K562 (cell line): ENCODE measurements at regions not wholly inside any gene's neighbourhood (a gene's known extent, or its start where the extent isn't known, plus 50 kb on each side); places are given as distances from the start of the nearest gene placed in this dataset.

ENCODE experiments used
- ATAC-seq: fragments of 200-7000 bp; cut with Tn5 transposase; 3 replicates; pipeline ENCODE4 v1.9.1; 2020; ENCODE audit warnings: moderate library complexity
- BruUV-seq: library from RNA; stranded (reverse); fragments of 400-500 nt; replicated peaks from 2 replicates; lab custom pipeline; 2021; lab: Mats Ljungman, UMichigan
- CTCF ChIA-PET: fragments of 300-600 bp; formaldehyde crosslinking; extraction: SDS; loops from one replicate; lab custom pipeline; 2021; ENCODE audit warnings: low intra/inter-chr PET ratio; lab: Yijun Ruan, JAX
- POLR2A ChIA-PET: fragments of 300-600, 350-650 bp; sonication (Branson Sonifier 250); formaldehyde crosslinking; extraction: SDS; loops from one replicate; lab custom pipeline; 2021; ENCODE audit warnings: antibody characterized with exemption, inconsistent platforms; lab: Yijun Ruan, JAX
- DNase-seq, 4 experiments: peaks; one replicate each; pipeline versions ENCODE4 v3.0.0 to v3.0.0-alpha.2; 2011 to 2018; ENCODE audit warnings: low spot score in 3 of 4, mixed read lengths in 3 of 4; ENCODE audit errors: extremely low read depth in 1 of 4
- FAIRE-seq: peaks from 2 replicates; lab custom pipeline; 2011; peaks lifted over from hg19 to GRCh38; lab: Jason Lieb, UNC
- H2AFZ ChIP-seq: 2 replicates; pipeline ENCODE4 v1.6.0; 2011; ENCODE audit warnings: low read depth, low read length, control low read depth, inconsistent platforms
- H3K27ac ChIP-seq: fragments of 200-600 bp; 3 replicates; pipeline ENCODE4 v1.8.0; 2011; ENCODE audit warnings: low read depth, mild to moderate bottlenecking, control low read depth, inconsistent platforms, low read length, moderate library complexity, mixed read lengths; ENCODE audit errors: extremely low read depth
- H3K27me3 ChIP-seq, 2 experiments: fragments of 300-600 bp in 1 of 2; 2 replicates in 1 of 2; 3 replicates in 1 of 2; pipeline versions ENCODE4 v1.6.0 to v1.8.0; 2011; ENCODE audit warnings: inconsistent platforms in 2 of 2, low read length in 2 of 2, mild to moderate bottlenecking in 1 of 2, mixed read lengths in 1 of 2, moderate library complexity in 1 of 2; ENCODE audit not compliant: control insufficient read depth in 2 of 2, insufficient read depth in 2 of 2
- H3K36me3 ChIP-seq: fragments of 300-600 bp; 3 replicates; pipeline ENCODE4 v1.8.0; 2011; ENCODE audit warnings: mild to moderate bottlenecking, low read length, inconsistent platforms; ENCODE audit not compliant: control insufficient read depth, insufficient read depth
- H3K4me1 ChIP-seq, 2 experiments: fragments of 200-600 bp in 1 of 2; replicated peaks in 1 of 2; 2 replicates in 1 of 2; 3 replicates in 1 of 2; pipeline versions ENCODE4 v1.5.1 to v1.8.0; 2011; ENCODE audit warnings: inconsistent platforms in 2 of 2, low read length in 2 of 2, mild to moderate bottlenecking in 1 of 2, mixed read lengths in 1 of 2, moderate library complexity in 1 of 2; ENCODE audit not compliant: control insufficient read depth in 2 of 2, insufficient read depth in 2 of 2
- H3K4me2 ChIP-seq: 2 replicates; pipeline ENCODE4 v1.6.1; 2011; ENCODE audit warnings: low read length, control low read depth, inconsistent platforms, mixed read lengths; ENCODE audit not compliant: insufficient read depth
- H3K4me3 ChIP-seq: fragments of 200-600 bp; sonication (generic), shearing (Covaris generic); 2 replicates; pipeline ENCODE4 v1.5.1; 2016; ENCODE audit warnings: control low read depth, inconsistent platforms
- H3K79me2 ChIP-seq: fragments of 200-600 bp; 3 replicates; pipeline ENCODE4 v1.8.0; 2011; ENCODE audit warnings: low read length, inconsistent platforms; ENCODE audit not compliant: control insufficient read depth, insufficient read depth
- H3K9ac ChIP-seq, 2 experiments: 2 replicates each; pipeline versions ENCODE4 v1.6.0 to v1.6.1; 2011; ENCODE audit warnings: low read depth in 2 of 2, low read length in 2 of 2, control low read depth in 1 of 2, inconsistent platforms in 1 of 2, mild to moderate bottlenecking in 1 of 2, mixed read lengths in 1 of 2; ENCODE audit not compliant: insufficient read depth in 1 of 2
- H3K9me1 ChIP-seq: one replicate; pipeline ENCODE4 v1.6.0; 2011; ENCODE audit warnings: inconsistent platforms, mild to moderate bottlenecking, low read length, moderate library complexity; ENCODE audit not compliant: control insufficient read depth, insufficient read depth
- H3K9me3 ChIP-seq: replicated peaks from 2 replicates; pipeline ENCODE4 v1.5.1; 2011; ENCODE audit warnings: low read depth, low read length, inconsistent platforms; ENCODE audit not compliant: control insufficient read depth, insufficient read depth
- H4K20me1 ChIP-seq: replicated peaks from 2 replicates; pipeline ENCODE4 v1.6.1; 2011; ENCODE audit warnings: low read length, inconsistent platforms, mixed read lengths; ENCODE audit not compliant: control insufficient read depth, insufficient read depth
- ELF1 ChIP-seq: fragments of 200-800 bp; sonication (Bioruptor generic); IDR thresholded peaks from 2 replicates; pipeline ENCODE4 v1.6.1; 2016; ENCODE audit warnings: missing genetic modification characterization, missing compliant biosample characterization
- HOXB6 ChIP-seq: fragments of 250-450 bp; sonication (Bioruptor Pico); IDR thresholded peaks from 2 replicates; pipeline ENCODE4 v1.5.1; 2022; ENCODE audit warnings: mild to moderate bottlenecking, borderline replicate concordance
- MXI1 ChIP-seq: IDR thresholded peaks from 2 replicates; pipeline ENCODE4 v1.6.1; 2011; ENCODE audit warnings: low read depth, mild to moderate bottlenecking, improper control_type of control experiment, low read length
- SREBF2 ChIP-seq: sonication (generic); formaldehyde crosslinking; IDR thresholded peaks from 2 replicates; pipeline ENCODE4 v1.4.0; 2020; ENCODE audit warnings: mild to moderate bottlenecking, missing genetic modification reagents
- ZNF175 ChIP-seq: fragments of 200-800 bp; sonication (Bioruptor generic); IDR thresholded peaks from 2 replicates; pipeline ENCODE4 v1.6.1; 2016; ENCODE audit warnings: low read depth, mild to moderate bottlenecking, missing genetic modification characterization, missing compliant biosample characterization
- ZNF695 ChIP-seq: fragments of 450-650 bp; formaldehyde crosslinking; IDR thresholded peaks from 2 replicates; pipeline ENCODE4 v1.4.0; 2020; ENCODE audit warnings: mild to moderate bottlenecking, moderate library complexity
- ZZZ3 ChIP-seq: fragments of 450-650 bp; IDR thresholded peaks from 2 replicates; pipeline ENCODE4 v1.6.1; 2016; ENCODE audit warnings: antibody characterized with exemption, mild to moderate bottlenecking, moderate library complexity
- WGBS: fragments of 100-300 bp; shearing (Covaris generic); methylation state at CpG from one replicate; pipeline ENCODE4 v1.1.6; 2016; ENCODE audit warnings: low coverage, mixed read lengths; ENCODE audit not compliant: insufficient coverage; ENCODE audit errors: missing lambda C conversion rate; 5-methylcytosine and 5-hydroxymethylcytosine counted together
- in situ Hi-C: fragments of 300-500 bp; cut with MboI; formaldehyde crosslinking; loops from 4 replicates; pipeline ENCODE4 v1.15.0; 2018; ENCODE audit warnings: inconsistent platforms, mixed read lengths
- intact Hi-C: fragments of 100-400 bp; cut with micrococcal nuclease; formaldehyde crosslinking; loops from 2 replicates; pipeline ENCODE4 v1.14.2; 2022
- TF ChIP-seq, protein P1 (sequence below): sonication (generic); formaldehyde crosslinking; IDR thresholded peaks from 2 replicates; pipeline ENCODE4 v1.8.1; 2023; ENCODE audit warnings: mild to moderate bottlenecking, missing genetic modification reagents
- TF ChIP-seq, protein P2 (sequence below): fragments of 450-650 bp; IDR thresholded peaks from one replicate; pipeline ENCODE4 v1.6.1; 2018; ENCODE audit warnings: mild to moderate bottlenecking, moderate library complexity; ENCODE audit not compliant: partially characterized antibody
- TF ChIP-seq, protein P3 (sequence below): fragments of 450-650 bp; formaldehyde crosslinking; IDR thresholded peaks from 2 replicates; pipeline ENCODE4 v1.4.0; 2020; ENCODE audit warnings: mild to moderate bottlenecking, mixed read lengths
- TF ChIP-seq, protein P4 (sequence below): sonication (generic); formaldehyde crosslinking; IDR thresholded peaks from 2 replicates; pipeline ENCODE4 v1.8.1; 2023; ENCODE audit warnings: mild to moderate bottlenecking, missing genetic modification reagents, moderate library complexity
- TF ChIP-seq, protein P5 (sequence below): fragments of 250-450 bp; sonication (Bioruptor Pico); IDR thresholded peaks from 2 replicates; pipeline ENCODE4 v1.5.0; 2021

DNA sequence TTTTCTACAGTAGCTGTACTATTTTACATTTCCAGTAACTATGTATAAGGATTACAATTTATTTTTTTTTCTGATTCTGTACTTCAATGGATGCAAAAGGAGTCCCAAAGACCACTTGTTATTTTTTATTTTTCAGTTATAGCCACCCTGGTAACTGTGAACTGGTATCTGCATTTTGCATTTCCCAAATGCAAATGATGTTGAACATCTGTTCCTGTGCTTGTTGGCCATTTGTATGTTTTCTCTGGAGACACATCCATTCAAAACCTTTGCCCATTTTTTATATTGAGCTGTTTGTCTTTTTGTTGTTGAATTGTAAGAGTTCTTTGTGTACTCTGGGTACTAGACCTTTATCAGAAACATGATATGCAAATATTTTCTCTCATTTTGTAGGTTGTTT is 485.6 kb downstream of the LRIG3 start (continued):
- TF ChIP-seq, protein P1, sequence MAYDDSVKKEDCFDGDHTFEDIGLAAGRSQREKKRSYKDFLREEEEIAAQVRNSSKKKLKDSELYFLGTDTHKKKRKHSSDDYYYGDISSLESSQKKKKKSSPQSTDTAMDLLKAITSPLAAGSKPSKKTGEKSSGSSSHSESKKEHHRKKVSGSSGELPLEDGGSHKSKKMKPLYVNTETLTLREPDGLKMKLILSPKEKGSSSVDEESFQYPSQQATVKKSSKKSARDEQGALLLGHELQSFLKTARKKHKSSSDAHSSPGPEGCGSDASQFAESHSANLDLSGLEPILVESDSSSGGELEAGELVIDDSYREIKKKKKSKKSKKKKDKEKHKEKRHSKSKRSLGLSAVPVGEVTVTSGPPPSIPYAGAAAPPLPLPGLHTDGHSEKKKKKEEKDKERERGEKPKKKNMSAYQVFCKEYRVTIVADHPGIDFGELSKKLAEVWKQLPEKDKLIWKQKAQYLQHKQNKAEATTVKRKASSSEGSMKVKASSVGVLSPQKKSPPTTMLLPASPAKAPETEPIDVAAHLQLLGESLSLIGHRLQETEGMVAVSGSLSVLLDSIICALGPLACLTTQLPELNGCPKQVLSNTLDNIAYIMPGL (CRISPR knock-in tag) = no peak
- TF ChIP-seq ELF1 (tag) (no peak), MXI1 (no peak), HOXB6 (no peak)
- TF ChIP-seq, protein P2, sequence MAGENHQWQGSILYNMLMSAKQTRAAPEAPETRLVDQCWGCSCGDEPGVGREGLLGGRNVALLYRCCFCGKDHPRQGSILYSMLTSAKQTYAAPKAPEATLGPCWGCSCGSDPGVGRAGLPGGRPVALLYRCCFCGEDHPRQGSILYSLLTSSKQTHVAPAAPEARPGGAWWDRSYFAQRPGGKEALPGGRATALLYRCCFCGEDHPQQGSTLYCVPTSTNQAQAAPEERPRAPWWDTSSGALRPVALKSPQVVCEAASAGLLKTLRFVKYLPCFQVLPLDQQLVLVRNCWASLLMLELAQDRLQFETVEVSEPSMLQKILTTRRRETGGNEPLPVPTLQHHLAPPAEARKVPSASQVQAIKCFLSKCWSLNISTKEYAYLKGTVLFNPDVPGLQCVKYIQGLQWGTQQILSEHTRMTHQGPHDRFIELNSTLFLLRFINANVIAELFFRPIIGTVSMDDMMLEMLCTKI = no peak
- TF ChIP-seq, protein P3, sequence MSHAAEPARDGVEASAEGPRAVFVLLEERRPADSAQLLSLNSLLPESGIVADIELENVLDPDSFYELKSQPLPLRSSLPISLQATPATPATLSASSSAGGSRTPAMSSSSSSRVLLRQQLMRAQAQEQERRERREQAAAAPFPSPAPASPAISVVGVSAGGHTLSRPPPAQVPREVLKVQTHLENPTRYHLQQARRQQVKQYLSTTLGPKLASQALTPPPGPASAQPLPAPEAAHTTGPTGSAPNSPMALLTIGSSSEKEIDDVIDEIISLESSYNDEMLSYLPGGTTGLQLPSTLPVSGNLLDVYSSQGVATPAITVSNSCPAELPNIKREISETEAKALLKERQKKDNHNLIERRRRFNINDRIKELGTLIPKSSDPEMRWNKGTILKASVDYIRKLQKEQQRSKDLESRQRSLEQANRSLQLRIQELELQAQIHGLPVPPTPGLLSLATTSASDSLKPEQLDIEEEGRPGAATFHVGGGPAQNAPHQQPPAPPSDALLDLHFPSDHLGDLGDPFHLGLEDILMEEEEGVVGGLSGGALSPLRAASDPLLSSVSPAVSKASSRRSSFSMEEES (CRISPR knock-in tag) = no peak

DNA sequence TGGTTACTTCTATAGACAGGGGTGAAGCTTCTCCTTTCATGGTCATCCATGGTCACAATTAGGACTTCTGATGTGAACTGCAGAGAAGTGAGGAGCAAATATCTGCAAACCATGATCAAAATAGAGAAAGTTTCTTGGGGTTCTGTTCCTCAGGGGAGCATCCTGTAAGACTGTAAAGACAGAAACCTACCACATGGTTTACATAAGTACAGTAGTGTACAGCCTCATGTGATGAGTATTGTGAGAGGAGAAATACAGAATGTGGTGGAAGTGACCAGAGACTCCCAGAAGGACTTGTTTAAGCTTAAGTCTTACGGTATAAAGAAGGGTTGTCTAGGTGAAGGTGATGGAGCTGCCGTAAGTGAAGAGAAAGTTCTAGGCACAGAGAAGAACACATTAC is 484.7 kb downstream of the LRIG3 start:
- Histone ChIP-seq H3K36me3 (no peaks in the 10 kb centered on the region), H3K27ac (no peak overlapping the region), H3K4me1 (no peaks in the 10 kb centered on the region), H3K79me2 (no peaks in the 10 kb centered on the region), H3K27me3 (no peaks in the 10 kb centered on the region), H3K4me3 (no peak overlapping the region), H2AFZ (no peak overlapping the region), H4K20me1 (no peaks in the 10 kb centered on the region), H3K4me2 (no peak overlapping the region), H3K9me3 (no peaks in the 10 kb centered on the region), H3K9ac (no peak overlapping the region), H3K9me1 (no peaks in the 10 kb centered on the region)
- ATAC-seq (no peak), DNase-seq (no peak), FAIRE-seq (no peak)
- no peak for TF ChIP-seq ZZZ3
- TF ChIP-seq, protein P4, sequence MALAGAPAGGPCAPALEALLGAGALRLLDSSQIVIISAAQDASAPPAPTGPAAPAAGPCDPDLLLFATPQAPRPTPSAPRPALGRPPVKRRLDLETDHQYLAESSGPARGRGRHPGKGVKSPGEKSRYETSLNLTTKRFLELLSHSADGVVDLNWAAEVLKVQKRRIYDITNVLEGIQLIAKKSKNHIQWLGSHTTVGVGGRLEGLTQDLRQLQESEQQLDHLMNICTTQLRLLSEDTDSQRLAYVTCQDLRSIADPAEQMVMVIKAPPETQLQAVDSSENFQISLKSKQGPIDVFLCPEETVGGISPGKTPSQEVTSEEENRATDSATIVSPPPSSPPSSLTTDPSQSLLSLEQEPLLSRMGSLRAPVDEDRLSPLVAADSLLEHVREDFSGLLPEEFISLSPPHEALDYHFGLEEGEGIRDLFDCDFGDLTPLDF (CRISPR knock-in tag) = no peak
- TF ChIP-seq ZNF695 = no peak
- TF ChIP-seq, protein P5, sequence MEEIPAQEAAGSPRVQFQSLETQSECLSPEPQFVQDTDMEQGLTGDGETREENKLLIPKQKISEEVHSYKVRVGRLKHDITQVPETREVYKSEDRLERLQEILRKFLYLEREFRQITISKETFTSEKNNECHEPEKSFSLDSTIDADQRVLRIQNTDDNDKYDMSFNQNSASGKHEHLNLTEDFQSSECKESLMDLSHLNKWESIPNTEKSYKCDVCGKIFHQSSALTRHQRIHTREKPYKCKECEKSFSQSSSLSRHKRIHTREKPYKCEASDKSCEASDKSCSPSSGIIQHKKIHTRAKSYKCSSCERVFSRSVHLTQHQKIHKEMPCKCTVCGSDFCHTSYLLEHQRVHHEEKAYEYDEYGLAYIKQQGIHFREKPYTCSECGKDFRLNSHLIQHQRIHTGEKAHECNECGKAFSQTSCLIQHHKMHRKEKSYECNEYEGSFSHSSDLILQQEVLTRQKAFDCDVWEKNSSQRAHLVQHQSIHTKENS (CRISPR knock-in tag) = no peak
- TF ChIP-seq ZNF175 = no peak
- no peak for TF ChIP-seq SREBF2 (CRISPR knock-in tag)
- POLR2A ChIA-PET = interaction anchor here (1.2 kb wide), 1 partner anchor 10 kb away, joined by 3 read pairs; no protein-coding TSS in a partner anchor
- no TSS peak for BruUV-seq
- 11% methylated on average over 2 of the region's 2 CpGs for WGBS
- intact Hi-C loops (no loop called here), in situ Hi-C loops (no loop called here)
- CTCF ChIA-PET = no interaction called here
